ENCODE measurements at regions not wholly inside any gene's neighbourhood (a gene's known extent, or its start where the extent isn't known, plus 50 kb on each side); places are given as distances from the start of the nearest gene placed in this dataset.

- Histone ChIP-seq H3K9me3 (no peaks in the 10 kb centered on the region), H3K4me1 (peaks cover 5% of the 10 kb centered on the region), H3K27me3 (no peaks in the 10 kb centered on the region), H3K4me3 (no peak overlapping the region), H3K36me3 (no peaks in the 10 kb centered on the region), H3K9ac (ENCODE audit: low read depth in 2 of 2, low read length in 2 of 2) (no peak overlapping the region), H3K27ac (no peak overlapping the region)
- no peak for TF ChIP-seq CTCF (IDR thresholded peaks at IDR 0.05)
- DNase-seq = no peak
- intact Hi-C loops (cut with DNase I) = no loop called here
These were observed 64.3 kb upstream of the ZNF438 start for GRCh38 chr10:31095677-31096560.

GRCh38 chr10:31098046-31098445 is 66.4 kb upstream of the ZNF438 start:
- Histone ChIP-seq H3K27me3 (no peaks in the 10 kb centered on the region), H3K27ac (no peak overlapping the region), H3K9ac (ENCODE audit: low read depth in 2 of 2, low read length in 2 of 2) (no peak overlapping the region), H3K4me3 (no peak overlapping the region), H3K36me3 (no peaks in the 10 kb centered on the region), H3K9me3 (no peaks in the 10 kb centered on the region), H3K4me1 (peaks cover 10% of the 10 kb centered on the region)
- no peak for TF ChIP-seq CTCF (IDR thresholded peaks at IDR 0.05)
- no peak for DNase-seq
- intact Hi-C loops (cut with DNase I) = no loop called here

GRCh38 chr10:31099094-31099493 is 67.4 kb upstream of the ZNF438 start:
- DNase-seq = no peak

GRCh38 chr10:31099664-31100063 is 68.0 kb upstream of the ZNF438 start:
- Histone ChIP-seq H3K9ac (ENCODE audit: low read depth in 2 of 2, low read length in 2 of 2) (no peak overlapping the region), H3K4me3 (no peak overlapping the region), H3K36me3 (no peaks in the 10 kb centered on the region), H3K4me1 (peaks cover 10% of the 10 kb centered on the region), H3K27me3 (no peaks in the 10 kb centered on the region), H3K9me3 (no peaks in the 10 kb centered on the region), H3K27ac (peak overlapping the region; percentile 23)
- intact Hi-C loops (cut with DNase I) = no loop called here
- no peak for TF ChIP-seq CTCF (IDR thresholded peaks at IDR 0.05)
- DNase-seq = peak; percentile 67

More at GRCh38 chr10:31099094-31099493, 67.4 kb upstream of the ZNF438 start:
- no peaks in the 10 kb centered on the region for H3K27me3 ChIP-seq
- peaks cover 10% of the 10 kb centered on the region for H3K4me1 ChIP-seq
- no peaks in the 10 kb centered on the region for H3K9me3 ChIP-seq
- peak overlapping the region; percentile 23 for H3K27ac ChIP-seq
- H3K36me3 ChIP-seq = no peaks in the 10 kb centered on the region
- no peak overlapping the region for H3K4me3 ChIP-seq
- no peak overlapping the region for H3K9ac ChIP-seq (ENCODE audit: low read depth in 2 of 2, low read length in 2 of 2)
- intact Hi-C loops (cut with DNase I) = no loop called here
- TF ChIP-seq CTCF (IDR thresholded peaks at IDR 0.05) = no peak

GRCh38 chr10:31100115-31100601 is 68.5 kb upstream of the ZNF438 start:
- intact Hi-C loops (cut with DNase I) = no loop called here
- Histone ChIP-seq H3K27me3 (no peaks in the 10 kb centered on the region), H3K4me1 (peaks cover 10% of the 10 kb centered on the region), H3K9ac (ENCODE audit: low read depth in 2 of 2, low read length in 2 of 2) (no peak overlapping the region), H3K36me3 (no peaks in the 10 kb centered on the region), H3K9me3 (no peaks in the 10 kb centered on the region), H3K27ac (peak overlapping the region; percentile 23), H3K4me3 (no peak overlapping the region)
- TF ChIP-seq CTCF (IDR thresholded peaks at IDR 0.05) = no peak
- no peak for DNase-seq

Measured in colonic mucosa (tissue), 4 donors.